Retinal pigment epithelial cell (primary cell): ENCODE measurements at regions not wholly inside any gene's neighbourhood (a gene's known extent, or its start where the extent isn't known, plus 50 kb on each side); places are given as distances from the start of the nearest gene placed in this dataset.

ENCODE experiments used
- DNase-seq: peaks from one replicate; pipeline ENCODE4 v3.0.0-alpha.2; 2010; ENCODE audit warnings: low read depth
- H3K4me3 ChIP-seq: 2 replicates; pipeline ENCODE4 v1.5.1; 2011; ENCODE audit warnings: mild to moderate bottlenecking, low read length, control low read depth, moderate library complexity
- CTCF ChIP-seq: conservative IDR thresholded peaks from 2 replicates; pipeline ENCODE4 v1.5.1; 2011; ENCODE audit warnings: low read depth, low read length, control low read depth, inconsistent platforms

DNA sequence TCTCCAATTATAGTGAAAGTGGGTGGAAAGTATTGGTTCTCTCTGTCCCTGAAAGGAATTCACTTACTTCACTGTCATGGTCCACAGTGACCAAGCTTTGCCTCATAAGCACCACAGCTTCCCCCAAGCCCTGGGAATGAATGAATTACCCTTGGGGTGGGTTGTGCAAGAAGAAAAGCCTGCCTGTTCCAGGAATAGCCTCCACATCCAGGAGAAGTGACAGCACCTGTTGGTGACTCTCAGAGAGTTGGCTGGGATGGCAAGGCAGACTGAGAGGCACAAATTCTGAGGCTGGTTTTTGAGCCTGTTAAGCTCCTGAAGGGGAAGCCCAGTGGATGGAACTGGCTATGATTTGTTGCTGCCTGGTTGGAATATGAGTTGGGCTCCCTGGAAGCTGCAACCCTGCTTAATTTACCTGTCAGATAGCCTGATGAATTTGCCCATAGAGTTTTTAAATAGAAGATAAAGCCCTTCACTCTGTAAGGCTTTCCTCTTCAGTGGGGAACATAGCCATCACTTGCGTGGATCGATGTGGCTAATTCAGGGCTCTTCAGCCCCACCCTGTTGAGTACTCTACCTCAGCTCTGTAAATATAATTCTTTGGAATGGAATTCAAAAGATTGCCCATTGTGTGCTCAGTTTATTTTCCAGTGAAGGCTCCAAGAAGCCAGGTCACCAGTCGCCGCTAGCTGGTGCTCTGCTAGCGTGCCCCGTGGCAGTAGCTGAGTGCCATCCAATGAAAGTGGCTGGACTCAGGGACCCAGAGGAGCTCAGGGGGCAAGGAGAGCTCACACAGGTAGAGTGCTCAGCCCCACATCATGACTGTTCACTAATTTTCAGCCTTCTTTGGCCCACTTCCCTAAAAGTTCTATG lies 479.3 kb downstream of the IRS1 start:
- no peak overlapping the region for H3K4me3 ChIP-seq
- no peak for DNase-seq
- TF ChIP-seq CTCF: no peak

GRCh38 chr2:226317970-226318369 lies 481.6 kb downstream of the IRS1 start:
- DNase-seq: no peak
- no peak overlapping the region for H3K4me3 ChIP-seq
- TF ChIP-seq CTCF: no peak

DNA sequence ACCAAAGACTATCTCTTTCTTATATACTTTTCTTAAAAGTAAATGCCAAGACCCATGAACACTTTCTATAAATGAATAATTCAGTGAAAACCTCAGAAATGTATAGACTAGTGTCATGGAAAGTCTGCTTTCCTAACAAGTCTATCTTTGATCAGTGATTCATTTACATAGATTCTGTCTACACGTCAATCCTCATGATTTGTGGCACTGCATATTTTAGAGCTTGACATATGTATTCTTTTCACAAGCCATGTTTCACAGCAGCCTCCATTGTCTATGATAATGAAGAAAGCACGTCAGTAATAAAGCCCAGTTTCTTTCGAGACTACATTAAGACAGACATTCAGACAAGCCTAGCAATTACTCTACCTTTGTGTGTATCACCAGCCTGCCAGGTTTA lies 486.6 kb downstream of the IRS1 start:
- no peak for TF ChIP-seq CTCF
- H3K4me3 ChIP-seq: no peak overlapping the region
- DNase-seq: no peak

- no peak for DNase-seq
- TF ChIP-seq CTCF: no peak
- no peak overlapping the region for H3K4me3 ChIP-seq
These were observed 487.5 kb downstream of the IRS1 start for GRCh38 chr2:226312155-226312554.

GRCh38 chr2:226310146-226310545 lies 489.5 kb downstream of the IRS1 start:
- DNase-seq: peak; percentile 48
- no peak for TF ChIP-seq CTCF
- H3K4me3 ChIP-seq: no peak overlapping the region

DNA sequence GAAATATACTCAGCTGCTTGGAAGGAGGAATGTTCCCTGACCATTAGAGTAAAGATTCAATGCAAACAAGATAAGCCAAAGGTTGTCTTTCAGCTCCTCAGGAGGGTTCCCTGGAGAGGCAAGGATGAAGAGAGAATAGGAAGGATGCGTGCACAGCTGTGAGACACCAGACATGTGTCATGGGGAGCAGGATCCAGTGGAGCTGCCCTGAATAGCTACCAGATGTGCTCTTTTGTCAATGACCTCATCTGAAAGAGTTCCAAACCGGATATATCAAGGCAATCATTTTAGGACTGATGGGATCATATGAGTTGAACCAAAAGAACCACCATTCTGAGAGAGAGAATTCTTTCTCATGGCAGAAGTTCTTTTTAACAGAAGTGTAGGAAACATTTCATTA lies 490.6 kb downstream of the IRS1 start:
- no peak for TF ChIP-seq CTCF
- no peak for DNase-seq

GRCh38 chr2:226308323-226308680 lies 491.3 kb downstream of the IRS1 start:
- TF ChIP-seq CTCF: no peak
- DNase-seq: no peak
- H3K4me3 ChIP-seq: no peak overlapping the region

More for the DNA sequence above, 490.6 kb downstream of the IRS1 start:
- H3K4me3 ChIP-seq: no peak overlapping the region
